GM18507 (cell line): ENCODE measurements at regions not wholly inside any gene's neighbourhood (a gene's known extent, or its start where the extent isn't known, plus 50 kb on each side); places are given as distances from the start of the nearest gene placed in this dataset.
"Not testable (repeated sequence)": the region's sequence is repeated elsewhere in the genome, so short reads cannot be mapped to it uniquely, and the experiment has no call there.

ENCODE experiments used
- DNase-seq: peaks from one replicate; pipeline ENCODE4 v3.0.0; 2011; ENCODE audit warnings: low read depth; ENCODE audit not compliant: insufficient read length; ENCODE audit errors: extremely low spot score
- FAIRE-seq: peaks from 2 replicates; lab custom pipeline; 2011; peaks lifted over from hg19 to GRCh38; lab: Jason Lieb, UNC

GRCh38 chr12:18837025-18837424 is 99.1 kb downstream of the CAPZA3 start:
- FAIRE-seq (no peak), DNase-seq (no peak)

GRCh38 chr12:18837505-18837904 is 99.6 kb downstream of the CAPZA3 start:
- FAIRE-seq (no peak), DNase-seq (no peak)

- FAIRE-seq, DNase-seq: not testable (repeated sequence)
Measured at GRCh38 chr12:18840997-18841396, 103.1 kb downstream of the CAPZA3 start.

- FAIRE-seq (no peak), DNase-seq (no peak)
Measured at GRCh38 chr12:18849080-18849479, 111.2 kb downstream of the CAPZA3 start.

GRCh38 chr12:18849761-18850160 is 111.8 kb downstream of the CAPZA3 start:
- FAIRE-seq = no peak

GRCh38 chr12:18850752-18851151 is 112.8 kb downstream of the CAPZA3 start:
- FAIRE-seq (no peak), DNase-seq (no peak)

More at GRCh38 chr12:18849761-18850160, 111.8 kb downstream of the CAPZA3 start:
- no peak for DNase-seq

- FAIRE-seq (no peak), DNase-seq (no peak)
Measured at GRCh38 chr12:18851271-18851670, 113.4 kb downstream of the CAPZA3 start.

GRCh38 chr12:18853570-18854366 is 115.8 kb downstream of the CAPZA3 start:
- FAIRE-seq (no peak), DNase-seq (no peak)

- FAIRE-seq (no peak), DNase-seq (no peak)
Measured at GRCh38 chr12:18857656-18858055, 119.7 kb downstream of the CAPZA3 start.

- DNase-seq = no peak
- no peak for FAIRE-seq
Measured at GRCh38 chr12:18859400-18859799, 121.5 kb downstream of the CAPZA3 start.

GRCh38 chr12:18861287-18861858 is 123.5 kb downstream of the CAPZA3 start:
- no peak for DNase-seq
- FAIRE-seq = no peak

GRCh38 chr12:18863769-18864500 is 126.0 kb downstream of the CAPZA3 start:
- FAIRE-seq (no peak), DNase-seq (no peak)

- no peak for DNase-seq
- no peak for FAIRE-seq
Measured at GRCh38 chr12:18864900-18865561, 127.1 kb downstream of the CAPZA3 start.

- DNase-seq = no peak
- no peak for FAIRE-seq
Measured at GRCh38 chr12:18868717-18869116, 130.8 kb downstream of the CAPZA3 start.

- DNase-seq (no peak), FAIRE-seq (no peak)
Measured at GRCh38 chr12:18872770-18873169, 134.9 kb downstream of the CAPZA3 start.

- DNase-seq (no peak), FAIRE-seq (no peak)
Measured at GRCh38 chr12:18878676-18879180, 140.8 kb downstream of the CAPZA3 start.

- FAIRE-seq = no peak
Measured at GRCh38 chr12:18882690-18883089, 144.8 kb downstream of the CAPZA3 start.

GRCh38 chr12:18886962-18887361 is 149.0 kb downstream of the CAPZA3 start:
- DNase-seq (no peak), FAIRE-seq (no peak)

More at GRCh38 chr12:18882690-18883089, 144.8 kb downstream of the CAPZA3 start:
- no peak for DNase-seq

- DNase-seq = no peak
- no peak for FAIRE-seq
Measured at GRCh38 chr12:18887368-18887767, 149.4 kb downstream of the CAPZA3 start.

- DNase-seq (no peak), FAIRE-seq (no peak)
Measured at GRCh38 chr12:18888047-18888446, 150.1 kb downstream of the CAPZA3 start.
